Thoracic aorta (tissue), 2 donors: ENCODE measurements at regions not wholly inside any gene's neighbourhood (a gene's known extent, or its start where the extent isn't known, plus 50 kb on each side); places are given as distances from the start of the nearest gene placed in this dataset.

Experiments used
- ATAC-seq: fragments of 150-250 bp; one replicate; pipeline ENCODE4 v1.8.0; 2017; ENCODE audit warnings: low read depth; ENCODE audit not compliant: insufficient number of reproducible peaks, low FRiP score
- DNase-seq: peaks from one replicate; pipeline ENCODE4 v3.0.0-alpha.2; 2020; ENCODE audit warnings: low spot score
- H3K27ac ChIP-seq, 2 donors: fragments of 200-600 bp; sonication (generic); 1 replicate in 1 of 2; 2 replicates in 1 of 2; pipeline ENCODE4 v1.5.1; 2016; ENCODE audit warnings: mild to moderate bottlenecking in 2 of 2, moderate library complexity in 2 of 2
- H3K27me3 ChIP-seq: fragments of 200-600 bp; sonication (generic); replicated peaks from 2 replicates; pipeline ENCODE4 v1.6.0; 2016; ENCODE audit warnings: mild to moderate bottlenecking; ENCODE audit not compliant: insufficient read depth
- H3K36me3 ChIP-seq: fragments of 200-600 bp; sonication (generic); one replicate; pipeline ENCODE4 v1.5.1; 2016
- H3K4me1 ChIP-seq, 2 donors: fragments of 200-600 bp; sonication (generic); 1 replicate in 1 of 2; 2 replicates in 1 of 2; pipeline versions ENCODE4 v1.5.1 to v1.6.0; 2016; ENCODE audit warnings: low read depth in 2 of 2, mild to moderate bottlenecking in 1 of 2; ENCODE audit not compliant: control insufficient read depth in 1 of 2
- H3K4me3 ChIP-seq: fragments of 200-600 bp; sonication (generic); 2 replicates; pipeline ENCODE4 v1.5.1; 2016; ENCODE audit warnings: mild to moderate bottlenecking
- H3K9me3 ChIP-seq: fragments of 200-600 bp; sonication (generic); 2 replicates; pipeline ENCODE4 v1.5.1; 2016
- TF ChIP-seq, protein P1 (sequence below): fragments of 200-600 bp; sonication (generic); IDR thresholded peaks from one replicate; pipeline ENCODE4 v1.5.1; 2019; ENCODE audit warnings: antibody characterized with exemption

DNA sequence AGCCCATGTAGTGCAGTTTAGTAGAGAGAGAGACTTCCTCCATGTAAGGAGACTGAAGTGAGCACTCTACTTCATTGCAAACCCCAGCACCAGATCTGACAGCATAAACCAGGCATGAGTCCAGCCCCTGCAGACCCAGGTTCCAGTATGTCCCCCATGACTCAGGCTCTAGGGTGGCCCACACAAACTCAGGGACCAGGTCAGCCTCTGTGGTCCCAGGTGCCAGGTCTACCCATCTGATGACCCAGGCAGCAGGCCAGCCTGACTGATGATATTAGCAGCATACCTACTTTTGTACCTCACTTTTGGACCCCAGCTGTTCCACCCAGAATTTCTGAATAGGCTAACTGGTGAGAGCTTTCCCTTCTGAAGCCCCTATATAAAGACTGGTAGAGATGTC, 647.8 kb downstream of the ANXA1 start:
- TF ChIP-seq, protein P1, sequence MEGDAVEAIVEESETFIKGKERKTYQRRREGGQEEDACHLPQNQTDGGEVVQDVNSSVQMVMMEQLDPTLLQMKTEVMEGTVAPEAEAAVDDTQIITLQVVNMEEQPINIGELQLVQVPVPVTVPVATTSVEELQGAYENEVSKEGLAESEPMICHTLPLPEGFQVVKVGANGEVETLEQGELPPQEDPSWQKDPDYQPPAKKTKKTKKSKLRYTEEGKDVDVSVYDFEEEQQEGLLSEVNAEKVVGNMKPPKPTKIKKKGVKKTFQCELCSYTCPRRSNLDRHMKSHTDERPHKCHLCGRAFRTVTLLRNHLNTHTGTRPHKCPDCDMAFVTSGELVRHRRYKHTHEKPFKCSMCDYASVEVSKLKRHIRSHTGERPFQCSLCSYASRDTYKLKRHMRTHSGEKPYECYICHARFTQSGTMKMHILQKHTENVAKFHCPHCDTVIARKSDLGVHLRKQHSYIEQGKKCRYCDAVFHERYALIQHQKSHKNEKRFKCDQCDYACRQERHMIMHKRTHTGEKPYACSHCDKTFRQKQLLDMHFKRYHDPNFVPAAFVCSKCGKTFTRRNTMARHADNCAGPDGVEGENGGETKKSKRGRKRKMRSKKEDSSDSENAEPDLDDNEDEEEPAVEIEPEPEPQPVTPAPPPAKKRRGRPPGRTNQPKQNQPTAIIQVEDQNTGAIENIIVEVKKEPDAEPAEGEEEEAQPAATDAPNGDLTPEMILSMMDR, result no peak
- ATAC-seq, result no peak
- no peaks in the 10 kb centered on the region for H3K27me3 ChIP-seq
- no peaks in the 10 kb centered on the region for H3K9me3 ChIP-seq
- no peaks in the 10 kb centered on the region for H3K36me3 ChIP-seq
- no peak for DNase-seq
- no peak overlapping the region for H3K4me3 ChIP-seq
- H3K4me1 ChIP-seq, result no peaks in the 10 kb centered on the region
- H3K27ac ChIP-seq, result no peak overlapping the region

DNA sequence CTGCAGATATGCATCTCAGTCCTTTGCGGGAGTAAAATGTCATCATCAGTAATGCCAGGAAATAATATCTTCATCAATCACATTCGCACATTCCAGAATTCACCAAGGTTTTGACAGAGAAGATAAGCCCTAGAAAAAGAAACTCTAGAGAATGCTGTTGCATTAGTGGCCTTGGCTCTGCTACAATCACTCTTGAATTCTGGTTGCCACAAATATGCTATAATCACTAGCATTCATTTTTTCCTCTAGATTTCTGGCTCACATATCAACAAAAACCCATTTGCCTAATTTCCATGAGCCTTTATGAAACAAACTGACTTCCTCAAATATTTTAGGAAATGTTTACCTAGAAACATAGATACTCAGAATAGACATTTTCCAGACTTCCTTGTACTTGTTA, 653.4 kb downstream of the ANXA1 start:
- H3K4me1 ChIP-seq, result no peaks in the 10 kb centered on the region
- H3K36me3 ChIP-seq, result no peaks in the 10 kb centered on the region
- TF ChIP-seq, protein P1, result no peak
- no peak overlapping the region for H3K4me3 ChIP-seq
- DNase-seq (no peak), ATAC-seq (no peak)
- no peak overlapping the region for H3K27ac ChIP-seq
- no peaks in the 10 kb centered on the region for H3K9me3 ChIP-seq
- H3K27me3 ChIP-seq, result no peaks in the 10 kb centered on the region

GRCh38 chr9:73805853-73806458, 654.3 kb downstream of the ANXA1 start:
- ATAC-seq (no peak), DNase-seq (no peak)
- Histone ChIP-seq H3K36me3 (no peaks in the 10 kb centered on the region), H3K4me1 (no peaks in the 10 kb centered on the region), H3K27ac (no peak overlapping the region), H3K9me3 (no peaks in the 10 kb centered on the region), H3K4me3 (no peak overlapping the region), H3K27me3 (no peaks in the 10 kb centered on the region)
- TF ChIP-seq, protein P1, result no peak

DNA sequence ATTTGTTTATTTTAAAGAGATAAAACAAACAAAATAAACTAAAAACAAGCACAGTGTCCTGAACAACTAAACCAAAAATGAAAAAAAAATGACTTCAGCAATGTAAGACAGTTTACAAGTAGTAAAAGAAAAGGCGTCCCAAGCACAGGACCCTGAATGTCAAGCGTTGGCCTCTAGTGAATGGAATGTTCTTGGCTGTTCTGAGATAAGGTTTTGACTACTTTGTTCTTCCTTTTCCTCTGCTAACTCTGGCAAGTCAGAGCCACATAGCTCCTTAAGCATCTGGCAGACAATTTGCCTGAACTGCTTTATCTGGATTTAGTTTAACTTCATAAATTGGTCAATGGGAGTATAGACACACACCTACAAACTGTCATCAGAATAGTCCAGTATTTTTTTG, 655.2 kb downstream of the ANXA1 start:
- H3K27me3 ChIP-seq, result no peaks in the 10 kb centered on the region
- ATAC-seq, result no peak
- H3K27ac ChIP-seq, result no peak overlapping the region
- H3K4me1 ChIP-seq, result no peaks in the 10 kb centered on the region
- DNase-seq, result no peak
- no peak overlapping the region for H3K4me3 ChIP-seq
- H3K36me3 ChIP-seq, result no peaks in the 10 kb centered on the region
- TF ChIP-seq, protein P1, result no peak
- H3K9me3 ChIP-seq, result no peaks in the 10 kb centered on the region

DNA sequence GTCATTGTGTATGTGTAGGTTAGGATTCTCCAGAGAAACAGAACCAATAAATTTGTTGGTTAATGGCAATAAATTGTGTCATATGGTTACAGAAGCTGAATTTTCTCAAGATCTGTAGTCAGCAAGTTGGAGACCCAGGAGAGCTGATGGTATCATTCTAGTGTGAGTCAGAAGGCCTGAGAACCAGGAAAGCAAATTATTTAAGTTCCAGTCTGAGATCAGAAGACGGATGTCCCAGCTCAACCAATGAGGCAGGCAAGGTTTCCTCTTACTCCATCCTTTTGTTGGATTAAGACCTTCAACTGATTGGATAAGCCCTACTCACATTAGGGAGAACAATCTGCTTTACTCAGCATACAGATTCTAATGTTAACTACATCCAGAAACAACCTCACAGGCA, 656.3 kb downstream of the ANXA1 start:
- TF ChIP-seq, protein P1, result no peak
- H3K9me3 ChIP-seq, result no peaks in the 10 kb centered on the region
- no peaks in the 10 kb centered on the region for H3K4me1 ChIP-seq
- no peak for DNase-seq
- no peak for ATAC-seq
- no peak overlapping the region for H3K27ac ChIP-seq
- no peak overlapping the region for H3K4me3 ChIP-seq
- H3K36me3 ChIP-seq, result no peaks in the 10 kb centered on the region
- H3K27me3 ChIP-seq, result no peaks in the 10 kb centered on the region
